Keratinocyte (primary cell): ENCODE measurements at regions not wholly inside any gene's neighbourhood (a gene's known extent, or its start where the extent isn't known, plus 50 kb on each side); places are given as distances from the start of the nearest gene placed in this dataset.

Experiments
- DNase-seq: peaks from one replicate; pipeline ENCODE4 v3.0.0-alpha.2; 2011; ENCODE audit warnings: low read depth, missing footprints, low spot score
- FAIRE-seq: peaks from 2 replicates; lab custom pipeline; 2011; peaks lifted over from hg19 to GRCh38; lab: Jason Lieb, UNC
- H2AFZ ChIP-seq: 2 replicates; pipeline ENCODE4 v1.6.0; 2012; ENCODE audit warnings: low read length, control low read depth, inconsistent platforms; ENCODE audit not compliant: control insufficient read depth
- H3K27ac ChIP-seq: 2 replicates; pipeline ENCODE4 v1.5.1; 2011; ENCODE audit warnings: low read length; ENCODE audit not compliant: control insufficient read depth, insufficient read depth
- H3K27me3 ChIP-seq: 3 replicates; pipeline ENCODE4 v1.6.0; 2011; ENCODE audit warnings: low read length; ENCODE audit not compliant: control insufficient read depth, insufficient read depth; ENCODE audit errors: extremely low read depth
- H3K36me3 ChIP-seq, 2 experiments: 2 replicates in 1 of 2; 3 replicates in 1 of 2; pipeline ENCODE4 v1.5.1; 2011; ENCODE audit warnings: low read length in 2 of 2, mild to moderate bottlenecking in 1 of 2; ENCODE audit not compliant: control insufficient read depth in 2 of 2, insufficient read depth in 2 of 2; ENCODE audit errors: extremely low read depth in 1 of 2
- H3K4me1 ChIP-seq: 3 replicates; pipeline ENCODE4 v1.5.1; 2011; ENCODE audit warnings: low read length; ENCODE audit not compliant: control insufficient read depth, insufficient read depth; ENCODE audit errors: extremely low read depth
- H3K4me2 ChIP-seq: 3 replicates; pipeline ENCODE4 v1.6.0; 2011; ENCODE audit warnings: low read depth, low read length; ENCODE audit not compliant: control insufficient read depth, insufficient read depth; ENCODE audit errors: extremely low read depth
- H3K4me3 ChIP-seq, 3 experiments: fragments of 200-600 bp in 1 of 3; sonication (generic) in 1 of 3; 2 replicates in 2 of 3; 3 replicates in 1 of 3; pipeline ENCODE4 v1.5.1; 2011 to 2016; ENCODE audit warnings: low read length in 3 of 3, mild to moderate bottlenecking in 3 of 3, control low read depth in 2 of 3, inconsistent platforms in 1 of 3, low read depth in 1 of 3, mixed read lengths in 1 of 3, mixed run types in 1 of 3, moderate library complexity in 1 of 3; ENCODE audit not compliant: control insufficient read depth in 2 of 3, insufficient read depth in 2 of 3; ENCODE audit errors: extremely low read depth in 1 of 3
- H3K79me2 ChIP-seq: 2 replicates; pipeline ENCODE4 v1.6.0; 2012; ENCODE audit warnings: low read length; ENCODE audit not compliant: control insufficient read depth, insufficient read depth
- H3K9ac ChIP-seq: 3 replicates; pipeline ENCODE4 v1.6.0; 2011; ENCODE audit warnings: low read length; ENCODE audit not compliant: control insufficient read depth, insufficient read depth; ENCODE audit errors: extremely low read depth
- H3K9me1 ChIP-seq: 3 replicates; pipeline ENCODE4 v1.6.0; 2011; ENCODE audit warnings: low read length; ENCODE audit not compliant: control insufficient read depth, insufficient read depth; ENCODE audit errors: extremely low read depth
- H3K9me3 ChIP-seq: 2 replicates; pipeline ENCODE4 v1.5.1; 2012; ENCODE audit warnings: low read depth, low read length; ENCODE audit not compliant: control insufficient read depth
- H4K20me1 ChIP-seq: 3 replicates; pipeline ENCODE4 v1.6.0; 2011; ENCODE audit warnings: low read length; ENCODE audit not compliant: control insufficient read depth, insufficient read depth; ENCODE audit errors: extremely low read depth
- EZH2 ChIP-seq: IDR thresholded peaks from one replicate; pipeline ENCODE4 v1.6.1; 2012; ENCODE audit warnings: inconsistent platforms, mild to moderate bottlenecking, low read length, moderate library complexity
- dilution Hi-C: fragments of 300-500 bp; cut with MboI; formaldehyde crosslinking; loops from one replicate; pipeline ENCODE4 v1.7.0; 2020; ENCODE audit warnings: low sequenced_read_pairs; ENCODE audit not compliant: extremely low pct_ligation_motif_present
- TF ChIP-seq, protein P1 (sequence below), 3 experiments: IDR thresholded peaks in 1 of 3; conservative IDR thresholded peaks in 1 of 3; optimal IDR thresholded peaks in 1 of 3; 2 replicates in 2 of 3; 3 replicates in 1 of 3; pipeline versions ENCODE3 to v1.5.1; 2011; ENCODE audit warnings: low read length in 3 of 3, mild to moderate bottlenecking in 3 of 3, moderate library complexity in 2 of 3, control low read depth in 1 of 3, inconsistent platforms in 1 of 3; ENCODE audit not compliant: insufficient read depth in 2 of 3; ENCODE audit errors: extremely low read depth in 1 of 3

DNA sequence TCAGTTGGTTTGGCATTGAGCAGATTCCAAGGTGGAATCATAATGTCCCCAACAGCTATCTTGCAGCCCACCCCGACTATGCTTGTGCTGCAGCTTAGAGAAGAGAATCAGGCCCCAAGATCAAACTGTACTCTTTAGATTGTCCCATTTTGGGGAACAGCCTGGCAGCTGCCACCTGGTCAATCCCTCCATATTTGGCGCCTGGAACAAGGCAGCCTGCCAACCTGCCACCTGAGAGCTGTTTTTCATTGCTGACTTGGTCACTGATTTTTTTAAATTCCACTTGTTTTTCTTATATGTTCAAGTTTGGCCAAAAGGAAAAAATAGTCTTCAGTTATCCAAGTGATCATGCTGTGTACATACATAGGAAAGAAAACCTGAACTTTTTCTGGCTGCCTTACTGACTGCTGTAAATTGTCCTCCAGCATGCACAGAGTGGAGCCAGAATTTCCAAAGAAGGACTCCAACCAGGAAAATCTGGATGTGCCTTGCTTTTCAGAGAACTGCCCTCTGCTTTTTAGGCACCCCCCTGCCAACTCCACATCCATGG, 504.2 kb downstream of the ENC1 start:
- FAIRE-seq (no peak), DNase-seq (no peak)
- TF ChIP-seq EZH2, result no peak
- TF ChIP-seq, protein P1, sequence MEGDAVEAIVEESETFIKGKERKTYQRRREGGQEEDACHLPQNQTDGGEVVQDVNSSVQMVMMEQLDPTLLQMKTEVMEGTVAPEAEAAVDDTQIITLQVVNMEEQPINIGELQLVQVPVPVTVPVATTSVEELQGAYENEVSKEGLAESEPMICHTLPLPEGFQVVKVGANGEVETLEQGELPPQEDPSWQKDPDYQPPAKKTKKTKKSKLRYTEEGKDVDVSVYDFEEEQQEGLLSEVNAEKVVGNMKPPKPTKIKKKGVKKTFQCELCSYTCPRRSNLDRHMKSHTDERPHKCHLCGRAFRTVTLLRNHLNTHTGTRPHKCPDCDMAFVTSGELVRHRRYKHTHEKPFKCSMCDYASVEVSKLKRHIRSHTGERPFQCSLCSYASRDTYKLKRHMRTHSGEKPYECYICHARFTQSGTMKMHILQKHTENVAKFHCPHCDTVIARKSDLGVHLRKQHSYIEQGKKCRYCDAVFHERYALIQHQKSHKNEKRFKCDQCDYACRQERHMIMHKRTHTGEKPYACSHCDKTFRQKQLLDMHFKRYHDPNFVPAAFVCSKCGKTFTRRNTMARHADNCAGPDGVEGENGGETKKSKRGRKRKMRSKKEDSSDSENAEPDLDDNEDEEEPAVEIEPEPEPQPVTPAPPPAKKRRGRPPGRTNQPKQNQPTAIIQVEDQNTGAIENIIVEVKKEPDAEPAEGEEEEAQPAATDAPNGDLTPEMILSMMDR (optimal IDR thresholded peaks at IDR 0.05 in 1 of 3, IDR thresholded peaks at IDR 0.05 in 1 of 3, conservative IDR thresholded peaks at IDR 0.05 in 1 of 3; ENCODE audit: extremely low read depth in 1 of 3, insufficient read depth in 2 of 3, low read length in 3 of 3), result no peak
- no peaks in the 10 kb centered on the region for H3K79me2 ChIP-seq
- H3K9ac ChIP-seq, result no peak overlapping the region
- H3K36me3 ChIP-seq, result no peaks in the 10 kb centered on the region
- H4K20me1 ChIP-seq, result no peaks in the 10 kb centered on the region
- no peaks in the 10 kb centered on the region for H3K4me1 ChIP-seq
- no peak overlapping the region for H2AFZ ChIP-seq
- no peaks in the 10 kb centered on the region for H3K27me3 ChIP-seq
- H3K4me3 ChIP-seq, result no peak overlapping the region
- dilution Hi-C loops, result no loop called here
- H3K4me2 ChIP-seq, result no peak overlapping the region
- no peaks in the 10 kb centered on the region for H3K9me1 ChIP-seq
- no peaks in the 10 kb centered on the region for H3K9me3 ChIP-seq
- H3K27ac ChIP-seq, result no peak overlapping the region

DNA sequence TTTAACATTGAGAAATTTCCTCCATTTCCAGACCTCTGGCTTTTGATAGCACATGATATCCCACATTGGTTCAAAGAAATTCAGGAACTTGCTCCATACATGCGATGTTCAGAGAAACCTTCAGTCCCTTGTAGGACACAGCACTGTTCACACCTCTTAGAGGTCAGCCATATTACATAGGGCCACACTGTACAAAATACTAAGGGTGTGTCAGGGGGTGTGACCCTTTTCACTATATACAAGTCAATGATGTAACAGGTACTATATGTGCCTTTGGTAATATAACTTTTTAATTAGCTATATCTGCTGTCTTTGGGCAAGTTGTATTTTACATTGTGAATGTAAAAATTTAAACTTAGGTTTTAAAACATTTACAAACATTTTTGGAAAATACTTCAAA, 505.5 kb downstream of the ENC1 start:
- Histone ChIP-seq H3K9me3 (no peaks in the 10 kb centered on the region), H4K20me1 (no peaks in the 10 kb centered on the region), H3K4me1 (no peaks in the 10 kb centered on the region), H3K9ac (no peak overlapping the region), H3K79me2 (no peaks in the 10 kb centered on the region), H3K36me3 (no peaks in the 10 kb centered on the region), H3K4me3 (no peak overlapping the region), H3K9me1 (no peaks in the 10 kb centered on the region), H2AFZ (no peak overlapping the region), H3K27ac (no peak overlapping the region), H3K4me2 (no peak overlapping the region), H3K27me3 (no peaks in the 10 kb centered on the region)
- FAIRE-seq, result peak; percentile 5
- dilution Hi-C loops, result no loop called here
- no peak for DNase-seq
- TF ChIP-seq, protein P1 (optimal IDR thresholded peaks at IDR 0.05 in 1 of 3, IDR thresholded peaks at IDR 0.05 in 1 of 3, conservative IDR thresholded peaks at IDR 0.05 in 1 of 3; ENCODE audit: extremely low read depth in 1 of 3, insufficient read depth in 2 of 3, low read length in 3 of 3), result no peak
- no peak for TF ChIP-seq EZH2
